K562 (cell line): ENCODE measurements at regions not wholly inside any gene's neighbourhood (a gene's known extent, or its start where the extent isn't known, plus 50 kb on each side); places are given as distances from the start of the nearest gene placed in this dataset.

Experiments used
- ATAC-seq: fragments of 200-7000 bp; cut with Tn5 transposase; 3 replicates; pipeline ENCODE4 v1.9.1; 2020; ENCODE audit warnings: moderate library complexity
- BruUV-seq: library from RNA; stranded (reverse); fragments of 400-500 nt; replicated peaks from 2 replicates; lab custom pipeline; 2021; lab: Mats Ljungman, UMichigan
- CTCF ChIA-PET: fragments of 300-600 bp; formaldehyde crosslinking; extraction: SDS; loops from one replicate; lab custom pipeline; 2021; ENCODE audit warnings: low intra/inter-chr PET ratio; lab: Yijun Ruan, JAX
- POLR2A ChIA-PET: fragments of 300-600, 350-650 bp; sonication (Branson Sonifier 250); formaldehyde crosslinking; extraction: SDS; loops from one replicate; lab custom pipeline; 2021; ENCODE audit warnings: antibody characterized with exemption, inconsistent platforms; lab: Yijun Ruan, JAX
- DNase-seq, 4 experiments: peaks; one replicate each; pipeline versions ENCODE4 v3.0.0 to v3.0.0-alpha.2; 2011 to 2018; ENCODE audit warnings: low spot score in 3 of 4, mixed read lengths in 3 of 4; ENCODE audit errors: extremely low read depth in 1 of 4
- FAIRE-seq: peaks from 2 replicates; lab custom pipeline; 2011; peaks lifted over from hg19 to GRCh38; lab: Jason Lieb, UNC
- H2AFZ ChIP-seq: 2 replicates; pipeline ENCODE4 v1.6.0; 2011; ENCODE audit warnings: low read depth, low read length, control low read depth, inconsistent platforms
- H3K27ac ChIP-seq: fragments of 200-600 bp; 3 replicates; pipeline ENCODE4 v1.8.0; 2011; ENCODE audit warnings: low read depth, mild to moderate bottlenecking, control low read depth, inconsistent platforms, low read length, moderate library complexity, mixed read lengths; ENCODE audit errors: extremely low read depth
- H3K27me3 ChIP-seq, 2 experiments: fragments of 300-600 bp in 1 of 2; 2 replicates in 1 of 2; 3 replicates in 1 of 2; pipeline versions ENCODE4 v1.6.0 to v1.8.0; 2011; ENCODE audit warnings: inconsistent platforms in 2 of 2, low read length in 2 of 2, mild to moderate bottlenecking in 1 of 2, mixed read lengths in 1 of 2, moderate library complexity in 1 of 2; ENCODE audit not compliant: control insufficient read depth in 2 of 2, insufficient read depth in 2 of 2
- H3K36me3 ChIP-seq: fragments of 300-600 bp; 3 replicates; pipeline ENCODE4 v1.8.0; 2011; ENCODE audit warnings: mild to moderate bottlenecking, low read length, inconsistent platforms; ENCODE audit not compliant: control insufficient read depth, insufficient read depth
- H3K4me1 ChIP-seq, 2 experiments: fragments of 200-600 bp in 1 of 2; replicated peaks in 1 of 2; 2 replicates in 1 of 2; 3 replicates in 1 of 2; pipeline versions ENCODE4 v1.5.1 to v1.8.0; 2011; ENCODE audit warnings: inconsistent platforms in 2 of 2, low read length in 2 of 2, mild to moderate bottlenecking in 1 of 2, mixed read lengths in 1 of 2, moderate library complexity in 1 of 2; ENCODE audit not compliant: control insufficient read depth in 2 of 2, insufficient read depth in 2 of 2
- H3K4me2 ChIP-seq: 2 replicates; pipeline ENCODE4 v1.6.1; 2011; ENCODE audit warnings: low read length, control low read depth, inconsistent platforms, mixed read lengths; ENCODE audit not compliant: insufficient read depth
- H3K4me3 ChIP-seq: fragments of 200-600 bp; sonication (generic), shearing (Covaris generic); 2 replicates; pipeline ENCODE4 v1.5.1; 2016; ENCODE audit warnings: control low read depth, inconsistent platforms
- H3K79me2 ChIP-seq: fragments of 200-600 bp; 3 replicates; pipeline ENCODE4 v1.8.0; 2011; ENCODE audit warnings: low read length, inconsistent platforms; ENCODE audit not compliant: control insufficient read depth, insufficient read depth
- H3K9ac ChIP-seq, 2 experiments: 2 replicates each; pipeline versions ENCODE4 v1.6.0 to v1.6.1; 2011; ENCODE audit warnings: low read depth in 2 of 2, low read length in 2 of 2, control low read depth in 1 of 2, inconsistent platforms in 1 of 2, mild to moderate bottlenecking in 1 of 2, mixed read lengths in 1 of 2; ENCODE audit not compliant: insufficient read depth in 1 of 2
- H3K9me1 ChIP-seq: one replicate; pipeline ENCODE4 v1.6.0; 2011; ENCODE audit warnings: inconsistent platforms, mild to moderate bottlenecking, low read length, moderate library complexity; ENCODE audit not compliant: control insufficient read depth, insufficient read depth
- H3K9me3 ChIP-seq: replicated peaks from 2 replicates; pipeline ENCODE4 v1.5.1; 2011; ENCODE audit warnings: low read depth, low read length, inconsistent platforms; ENCODE audit not compliant: control insufficient read depth, insufficient read depth
- H4K20me1 ChIP-seq: replicated peaks from 2 replicates; pipeline ENCODE4 v1.6.1; 2011; ENCODE audit warnings: low read length, inconsistent platforms, mixed read lengths; ENCODE audit not compliant: control insufficient read depth, insufficient read depth
- GABPA ChIP-seq: fragments of 200-800 bp; sonication (Bioruptor generic); conservative IDR thresholded peaks from 2 replicates; pipeline ENCODE4 v1.6.1; 2016; ENCODE audit warnings: low read depth, missing genetic modification characterization, missing compliant biosample characterization
- ILK ChIP-seq: fragments of 450-650 bp; IDR thresholded peaks from 2 replicates; pipeline ENCODE4 v1.6.1; 2016; ENCODE audit warnings: missing genetic modification characterization, low read depth, mild to moderate bottlenecking, missing compliant biosample characterization, moderate library complexity, borderline replicate concordance
- MAZ ChIP-seq, 2 experiments: fragments of 450-650 bp in 1 of 2; sonication (generic) in 1 of 2; formaldehyde crosslinking; IDR thresholded peaks in 1 of 2; conservative IDR thresholded peaks in 1 of 2; 2 replicates each; pipeline versions ENCODE4 v1.4.0 to v1.5.0; 2020; ENCODE audit warnings: mild to moderate bottlenecking in 1 of 2, missing genetic modification reagents in 1 of 2
- MEF2D ChIP-seq: conservative IDR thresholded peaks from 2 replicates; pipeline ENCODE4 v1.6.1; 2016; ENCODE audit warnings: low read depth, missing genetic modification characterization, missing compliant biosample characterization
- WGBS: fragments of 100-300 bp; shearing (Covaris generic); methylation state at CpG from one replicate; pipeline ENCODE4 v1.1.6; 2016; ENCODE audit warnings: low coverage, mixed read lengths; ENCODE audit not compliant: insufficient coverage; ENCODE audit errors: missing lambda C conversion rate; 5-methylcytosine and 5-hydroxymethylcytosine counted together
- in situ Hi-C: fragments of 300-500 bp; cut with MboI; formaldehyde crosslinking; loops from 4 replicates; pipeline ENCODE4 v1.15.0; 2018; ENCODE audit warnings: inconsistent platforms, mixed read lengths
- intact Hi-C: fragments of 100-400 bp; cut with micrococcal nuclease; formaldehyde crosslinking; loops from 2 replicates; pipeline ENCODE4 v1.14.2; 2022

- no peak for TF ChIP-seq ILK (tag)
Measured at GRCh38 chr2:11069566-11070185, 85.6 kb upstream of the SLC66A3 start (continued).

- no peaks in the 10 kb centered on the region; a peak in 1 of 5 replicates for H3K4me1 ChIP-seq
- DNase-seq: peak in 2 of 4 experiments; percentile 14 to 21
- no peak overlapping the region for H3K4me3 ChIP-seq
- BruUV-seq: no TSS peak
- in situ Hi-C loops (no loop called here), intact Hi-C loops (loop anchor here (5.0 kb wide), 2 partner anchors 56 to 239 kb away; no protein-coding TSS in a partner anchor)
- no peak for FAIRE-seq
- TF ChIP-seq MAZ (CRISPR knock-in tag; conservative IDR thresholded peaks at IDR 0.05 in 1 of 2, IDR thresholded peaks at IDR 0.05 in 1 of 2) (peak in 1 of 2 experiments; percentile 43; a peak in 1 of 4 replicates), GABPA (tag) (0 out of 2 replicates have a peak, but pooled peaks have one; percentile 20), MEF2D (tag) (no peak)
- no peak overlapping the region for H3K27ac ChIP-seq
- ChIA-PET CTCF (no interaction called here), POLR2A (interaction anchor here (0.7 to 1.1 kb wide), 4 partner anchors 9 to 15 kb away, joined by 3 to 5 read pairs (median 4); no protein-coding TSS in a partner anchor)
- no peak overlapping the region for H3K4me2 ChIP-seq
- H3K79me2 ChIP-seq: no peaks in the 10 kb centered on the region
- no peaks in the 10 kb centered on the region; the same call in 1 of the 2 replicates for H4K20me1 ChIP-seq
- H3K9me3 ChIP-seq: no peaks in the 10 kb centered on the region
- no peaks in the 10 kb centered on the region for H3K9me1 ChIP-seq
- peak overlapping the region; percentile 12; the same call in 1 of the 2 replicates for H2AFZ ChIP-seq
- no peaks in the 10 kb centered on the region for H3K36me3 ChIP-seq
- H3K9ac ChIP-seq: no peak overlapping the region
- WGBS: 0% methylated on average over 7 of the region's 7 CpGs
- peaks cover 13 to 60% of the 10 kb centered on the region in 2 experiments; a peak in 4 of 5 replicates for H3K27me3 ChIP-seq
- ATAC-seq: peak; percentile 89
Measured at GRCh38 chr2:11071211-11071610, 84.1 kb upstream of the SLC66A3 start.
